Keratinocyte (primary cell): ENCODE measurements at regions not wholly inside any gene's neighbourhood (a gene's known extent, or its start where the extent isn't known, plus 50 kb on each side); places are given as distances from the start of the nearest gene placed in this dataset.
A peak's percentile ranks its signal among the peaks of the same experiment; 100 is the strongest.

ENCODE experiments used
- DNase-seq: peaks from one replicate; pipeline ENCODE4 v3.0.0-alpha.2; 2011; ENCODE audit warnings: low read depth, missing footprints, low spot score
- FAIRE-seq: peaks from 2 replicates; lab custom pipeline; 2011; peaks lifted over from hg19 to GRCh38; lab: Jason Lieb, UNC
- H2AFZ ChIP-seq: 2 replicates; pipeline ENCODE4 v1.6.0; 2012; ENCODE audit warnings: low read length, control low read depth, inconsistent platforms; ENCODE audit not compliant: control insufficient read depth
- H3K27ac ChIP-seq: 2 replicates; pipeline ENCODE4 v1.5.1; 2011; ENCODE audit warnings: low read length; ENCODE audit not compliant: control insufficient read depth, insufficient read depth
- H3K27me3 ChIP-seq: 3 replicates; pipeline ENCODE4 v1.6.0; 2011; ENCODE audit warnings: low read length; ENCODE audit not compliant: control insufficient read depth, insufficient read depth; ENCODE audit errors: extremely low read depth
- H3K36me3 ChIP-seq, 2 experiments: 2 replicates in 1 of 2; 3 replicates in 1 of 2; pipeline ENCODE4 v1.5.1; 2011; ENCODE audit warnings: low read length in 2 of 2, mild to moderate bottlenecking in 1 of 2; ENCODE audit not compliant: control insufficient read depth in 2 of 2, insufficient read depth in 2 of 2; ENCODE audit errors: extremely low read depth in 1 of 2
- H3K4me1 ChIP-seq: 3 replicates; pipeline ENCODE4 v1.5.1; 2011; ENCODE audit warnings: low read length; ENCODE audit not compliant: control insufficient read depth, insufficient read depth; ENCODE audit errors: extremely low read depth
- H3K4me2 ChIP-seq: 3 replicates; pipeline ENCODE4 v1.6.0; 2011; ENCODE audit warnings: low read depth, low read length; ENCODE audit not compliant: control insufficient read depth, insufficient read depth; ENCODE audit errors: extremely low read depth
- H3K4me3 ChIP-seq, 3 experiments: fragments of 200-600 bp in 1 of 3; sonication (generic) in 1 of 3; 2 replicates in 2 of 3; 3 replicates in 1 of 3; pipeline ENCODE4 v1.5.1; 2011 to 2016; ENCODE audit warnings: low read length in 3 of 3, mild to moderate bottlenecking in 3 of 3, control low read depth in 2 of 3, inconsistent platforms in 1 of 3, low read depth in 1 of 3, mixed read lengths in 1 of 3, mixed run types in 1 of 3, moderate library complexity in 1 of 3; ENCODE audit not compliant: control insufficient read depth in 2 of 3, insufficient read depth in 2 of 3; ENCODE audit errors: extremely low read depth in 1 of 3
- H3K79me2 ChIP-seq: 2 replicates; pipeline ENCODE4 v1.6.0; 2012; ENCODE audit warnings: low read length; ENCODE audit not compliant: control insufficient read depth, insufficient read depth
- H3K9ac ChIP-seq: 3 replicates; pipeline ENCODE4 v1.6.0; 2011; ENCODE audit warnings: low read length; ENCODE audit not compliant: control insufficient read depth, insufficient read depth; ENCODE audit errors: extremely low read depth
- H3K9me1 ChIP-seq: 3 replicates; pipeline ENCODE4 v1.6.0; 2011; ENCODE audit warnings: low read length; ENCODE audit not compliant: control insufficient read depth, insufficient read depth; ENCODE audit errors: extremely low read depth
- H3K9me3 ChIP-seq: 2 replicates; pipeline ENCODE4 v1.5.1; 2012; ENCODE audit warnings: low read depth, low read length; ENCODE audit not compliant: control insufficient read depth
- H4K20me1 ChIP-seq: 3 replicates; pipeline ENCODE4 v1.6.0; 2011; ENCODE audit warnings: low read length; ENCODE audit not compliant: control insufficient read depth, insufficient read depth; ENCODE audit errors: extremely low read depth
- EZH2 ChIP-seq: IDR thresholded peaks from one replicate; pipeline ENCODE4 v1.6.1; 2012; ENCODE audit warnings: inconsistent platforms, mild to moderate bottlenecking, low read length, moderate library complexity
- dilution Hi-C: fragments of 300-500 bp; cut with MboI; formaldehyde crosslinking; loops from one replicate; pipeline ENCODE4 v1.7.0; 2020; ENCODE audit warnings: low sequenced_read_pairs; ENCODE audit not compliant: extremely low pct_ligation_motif_present
- TF ChIP-seq, protein P1 (sequence below), 3 experiments: IDR thresholded peaks in 1 of 3; conservative IDR thresholded peaks in 1 of 3; optimal IDR thresholded peaks in 1 of 3; 2 replicates in 2 of 3; 3 replicates in 1 of 3; pipeline versions ENCODE3 to v1.5.1; 2011; ENCODE audit warnings: low read length in 3 of 3, mild to moderate bottlenecking in 3 of 3, moderate library complexity in 2 of 3, control low read depth in 1 of 3, inconsistent platforms in 1 of 3; ENCODE audit not compliant: insufficient read depth in 2 of 3; ENCODE audit errors: extremely low read depth in 1 of 3

- no peak overlapping the region for H3K4me3 ChIP-seq
- no peak overlapping the region for H3K9ac ChIP-seq
- no peak for DNase-seq
- no peak overlapping the region for H2AFZ ChIP-seq
- TF ChIP-seq, protein P1, sequence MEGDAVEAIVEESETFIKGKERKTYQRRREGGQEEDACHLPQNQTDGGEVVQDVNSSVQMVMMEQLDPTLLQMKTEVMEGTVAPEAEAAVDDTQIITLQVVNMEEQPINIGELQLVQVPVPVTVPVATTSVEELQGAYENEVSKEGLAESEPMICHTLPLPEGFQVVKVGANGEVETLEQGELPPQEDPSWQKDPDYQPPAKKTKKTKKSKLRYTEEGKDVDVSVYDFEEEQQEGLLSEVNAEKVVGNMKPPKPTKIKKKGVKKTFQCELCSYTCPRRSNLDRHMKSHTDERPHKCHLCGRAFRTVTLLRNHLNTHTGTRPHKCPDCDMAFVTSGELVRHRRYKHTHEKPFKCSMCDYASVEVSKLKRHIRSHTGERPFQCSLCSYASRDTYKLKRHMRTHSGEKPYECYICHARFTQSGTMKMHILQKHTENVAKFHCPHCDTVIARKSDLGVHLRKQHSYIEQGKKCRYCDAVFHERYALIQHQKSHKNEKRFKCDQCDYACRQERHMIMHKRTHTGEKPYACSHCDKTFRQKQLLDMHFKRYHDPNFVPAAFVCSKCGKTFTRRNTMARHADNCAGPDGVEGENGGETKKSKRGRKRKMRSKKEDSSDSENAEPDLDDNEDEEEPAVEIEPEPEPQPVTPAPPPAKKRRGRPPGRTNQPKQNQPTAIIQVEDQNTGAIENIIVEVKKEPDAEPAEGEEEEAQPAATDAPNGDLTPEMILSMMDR (optimal IDR thresholded peaks at IDR 0.05 in 1 of 3, IDR thresholded peaks at IDR 0.05 in 1 of 3, conservative IDR thresholded peaks at IDR 0.05 in 1 of 3; ENCODE audit: extremely low read depth in 1 of 3, insufficient read depth in 2 of 3, low read length in 3 of 3) = no peak
- TF ChIP-seq EZH2 = no peak
- no peaks in the 10 kb centered on the region for H3K9me3 ChIP-seq
- peak; percentile 60 for FAIRE-seq
- no peaks in the 10 kb centered on the region for H3K27me3 ChIP-seq
- H3K36me3 ChIP-seq = no peaks in the 10 kb centered on the region
- no peaks in the 10 kb centered on the region for H4K20me1 ChIP-seq
- no peaks in the 10 kb centered on the region for H3K79me2 ChIP-seq
- peak overlapping the region; percentile 45 for H3K27ac ChIP-seq
- no peaks in the 10 kb centered on the region for H3K9me1 ChIP-seq
- peaks cover 6% of the 10 kb centered on the region for H3K4me1 ChIP-seq
- dilution Hi-C loops = no loop called here
- no peak overlapping the region for H3K4me2 ChIP-seq
These were observed 58.0 kb downstream of the C11orf91 start for GRCh38 chr11:33642461-33643166.

DNA sequence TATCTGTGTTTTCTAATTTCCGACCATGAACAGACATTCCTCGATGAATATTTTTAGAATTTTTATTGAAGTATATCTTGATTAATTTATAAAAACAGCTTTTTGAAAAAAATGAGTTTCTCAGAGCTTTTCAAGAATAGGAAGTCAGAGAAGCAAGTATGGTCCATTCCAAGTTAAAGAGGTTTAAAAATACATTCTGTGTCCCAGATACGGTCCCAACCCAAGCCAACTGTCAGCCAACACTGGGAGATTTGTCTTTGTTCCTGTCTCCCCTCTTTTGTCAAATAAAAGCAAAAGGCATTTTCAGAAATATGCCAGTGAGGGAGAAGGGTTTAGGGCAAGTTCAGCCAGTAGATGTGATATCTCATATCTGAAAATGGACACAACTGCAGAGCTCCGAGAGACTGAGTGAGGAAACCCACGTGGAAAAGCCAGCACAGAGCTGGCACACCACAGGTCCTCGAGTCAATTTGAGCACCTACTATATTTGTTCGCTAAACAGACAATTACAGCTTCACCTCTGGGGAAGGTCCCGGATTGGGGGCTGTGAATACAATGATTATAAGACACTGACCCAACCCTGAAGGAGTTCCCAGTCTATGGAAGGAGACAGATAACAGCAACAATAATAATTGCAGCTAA is 59.8 kb downstream of the C11orf91 start:
- Histone ChIP-seq H3K4me3 (no peak overlapping the region), H3K9me3 (no peaks in the 10 kb centered on the region), H3K79me2 (no peaks in the 10 kb centered on the region), H2AFZ (no peak overlapping the region), H3K27ac (no peak overlapping the region), H3K9ac (no peak overlapping the region), H3K36me3 (no peaks in the 10 kb centered on the region), H3K4me2 (no peak overlapping the region), H3K4me1 (peaks cover 22% of the 10 kb centered on the region), H3K9me1 (no peaks in the 10 kb centered on the region), H4K20me1 (no peaks in the 10 kb centered on the region), H3K27me3 (no peaks in the 10 kb centered on the region)
- DNase-seq (no peak), FAIRE-seq (no peak)
- TF ChIP-seq EZH2 = no peak
- TF ChIP-seq, protein P1 (optimal IDR thresholded peaks at IDR 0.05 in 1 of 3, IDR thresholded peaks at IDR 0.05 in 1 of 3, conservative IDR thresholded peaks at IDR 0.05 in 1 of 3; ENCODE audit: extremely low read depth in 1 of 3, insufficient read depth in 2 of 3, low read length in 3 of 3) = no peak
- dilution Hi-C loops = no loop called here
